BE2C (cell line): ENCODE measurements at regions not wholly inside any gene's neighbourhood (a gene's known extent, or its start where the extent isn't known, plus 50 kb on each side); places are given as distances from the start of the nearest gene placed in this dataset.

Source experiments
- DNase-seq: peaks from one replicate; pipeline ENCODE4 v3.0.0-alpha.2; 2020
- H3K27me3 ChIP-seq: fragments of 250-450 bp; sonication (Bioruptor Pico); 2 replicates; pipeline ENCODE4 v1.5.1; 2020; ENCODE audit warnings: mild to moderate bottlenecking
- H3K36me3 ChIP-seq: fragments of 250-450 bp; sonication (Bioruptor Pico); 2 replicates; pipeline ENCODE4 v1.5.1; 2020; ENCODE audit warnings: mild to moderate bottlenecking
- H3K4me1 ChIP-seq: fragments of 250-450 bp; sonication (Bioruptor Pico); 2 replicates; pipeline ENCODE4 v1.5.1; 2020
- H3K4me3 ChIP-seq: 2 replicates; pipeline ENCODE4 v1.5.1; 2011; ENCODE audit warnings: low read depth, low read length
- H3K9me3 ChIP-seq: fragments of 250-450 bp; sonication (Bioruptor Pico); 2 replicates; pipeline ENCODE4 v1.5.1; 2020
- TF ChIP-seq, protein P1 (sequence below): IDR thresholded peaks from 2 replicates; pipeline ENCODE4 v1.5.1; 2012; ENCODE audit warnings: mild to moderate bottlenecking, low read depth, low read length

DNA sequence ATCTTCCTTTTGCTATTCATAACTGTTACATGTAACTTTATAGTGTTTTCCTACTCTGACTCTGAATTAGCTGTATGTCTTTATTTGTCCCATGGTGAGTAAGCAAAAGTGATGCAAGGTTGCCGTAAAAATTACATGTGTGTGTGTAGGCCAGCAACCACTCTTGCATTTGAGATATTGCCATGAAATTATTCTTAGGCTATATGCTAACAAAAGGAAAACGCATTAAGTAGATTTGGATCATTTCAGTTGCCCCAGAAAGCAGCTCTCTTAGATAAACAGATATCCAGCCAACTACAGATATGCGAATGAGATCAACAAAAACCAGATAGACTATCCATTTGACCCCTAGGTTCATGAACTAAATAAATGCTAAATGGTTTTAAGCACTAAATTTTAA lies 73.6 kb downstream of the CYLC2 start:
- Histone ChIP-seq H3K4me1 (peaks cover 8% of the 10 kb centered on the region), H3K4me3 (no peak overlapping the region), H3K9me3 (no peaks in the 10 kb centered on the region), H3K36me3 (no peaks in the 10 kb centered on the region), H3K27me3 (no peaks in the 10 kb centered on the region)
- TF ChIP-seq, protein P1, sequence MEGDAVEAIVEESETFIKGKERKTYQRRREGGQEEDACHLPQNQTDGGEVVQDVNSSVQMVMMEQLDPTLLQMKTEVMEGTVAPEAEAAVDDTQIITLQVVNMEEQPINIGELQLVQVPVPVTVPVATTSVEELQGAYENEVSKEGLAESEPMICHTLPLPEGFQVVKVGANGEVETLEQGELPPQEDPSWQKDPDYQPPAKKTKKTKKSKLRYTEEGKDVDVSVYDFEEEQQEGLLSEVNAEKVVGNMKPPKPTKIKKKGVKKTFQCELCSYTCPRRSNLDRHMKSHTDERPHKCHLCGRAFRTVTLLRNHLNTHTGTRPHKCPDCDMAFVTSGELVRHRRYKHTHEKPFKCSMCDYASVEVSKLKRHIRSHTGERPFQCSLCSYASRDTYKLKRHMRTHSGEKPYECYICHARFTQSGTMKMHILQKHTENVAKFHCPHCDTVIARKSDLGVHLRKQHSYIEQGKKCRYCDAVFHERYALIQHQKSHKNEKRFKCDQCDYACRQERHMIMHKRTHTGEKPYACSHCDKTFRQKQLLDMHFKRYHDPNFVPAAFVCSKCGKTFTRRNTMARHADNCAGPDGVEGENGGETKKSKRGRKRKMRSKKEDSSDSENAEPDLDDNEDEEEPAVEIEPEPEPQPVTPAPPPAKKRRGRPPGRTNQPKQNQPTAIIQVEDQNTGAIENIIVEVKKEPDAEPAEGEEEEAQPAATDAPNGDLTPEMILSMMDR, result no peak
- no peak for DNase-seq

GRCh38 chr9:103078581-103078980 lies 83.4 kb downstream of the CYLC2 start:
- DNase-seq, result no peak
- Histone ChIP-seq H3K4me1 (peaks cover 16% of the 10 kb centered on the region), H3K36me3 (no peaks in the 10 kb centered on the region), H3K9me3 (no peaks in the 10 kb centered on the region), H3K4me3 (no peak overlapping the region), H3K27me3 (no peaks in the 10 kb centered on the region)
- TF ChIP-seq, protein P1, result peak; percentile 54

GRCh38 chr9:103082494-103082893 lies 87.4 kb downstream of the CYLC2 start:
- TF ChIP-seq, protein P1, result no peak
- DNase-seq, result no peak
- no peaks in the 10 kb centered on the region for H3K9me3 ChIP-seq

GRCh38 chr9:103089357-103089756 lies 94.2 kb downstream of the CYLC2 start:
- DNase-seq, result no peak
- Histone ChIP-seq H3K4me1 (no peaks in the 10 kb centered on the region), H3K27me3 (no peaks in the 10 kb centered on the region), H3K36me3 (no peaks in the 10 kb centered on the region), H3K4me3 (no peak overlapping the region), H3K9me3 (no peaks in the 10 kb centered on the region)
- TF ChIP-seq, protein P1, result no peak

More at GRCh38 chr9:103082494-103082893, 87.4 kb downstream of the CYLC2 start:
- Histone ChIP-seq H3K27me3 (no peaks in the 10 kb centered on the region), H3K36me3 (no peaks in the 10 kb centered on the region), H3K4me1 (peaks cover 16% of the 10 kb centered on the region), H3K4me3 (no peak overlapping the region)

GRCh38 chr9:103104101-103104500 lies 109.0 kb downstream of the CYLC2 start:
- DNase-seq, result no peak
- H3K4me3 ChIP-seq, result no peak overlapping the region
- no peaks in the 10 kb centered on the region for H3K27me3 ChIP-seq
- no peaks in the 10 kb centered on the region for H3K4me1 ChIP-seq
- H3K36me3 ChIP-seq, result no peaks in the 10 kb centered on the region
- TF ChIP-seq, protein P1, result no peak
- H3K9me3 ChIP-seq, result no peaks in the 10 kb centered on the region

GRCh38 chr9:103116246-103116645 lies 121.1 kb downstream of the CYLC2 start:
- TF ChIP-seq, protein P1, result no peak
- no peak for DNase-seq
- no peaks in the 10 kb centered on the region for H3K27me3 ChIP-seq
- H3K4me1 ChIP-seq, result no peaks in the 10 kb centered on the region
- no peaks in the 10 kb centered on the region for H3K9me3 ChIP-seq
- H3K36me3 ChIP-seq, result no peaks in the 10 kb centered on the region
- no peak overlapping the region for H3K4me3 ChIP-seq
